NCI-H460 (cell line): ENCODE measurements at regions not wholly inside any gene's neighbourhood (a gene's known extent, or its start where the extent isn't known, plus 50 kb on each side); places are given as distances from the start of the nearest gene placed in this dataset.

Experiments
- small RNA-seq, 2 experiments: library from RNA; depleted of rRNA; stranded (forward); fragments of <200 nt; gene quantifications; one replicate each; pipeline ENCODE3, GENCODE V24; 2014

Small RNA genes in the stretch of these regions (small RNA-seq; reads per million reads assigned to genes)
- 0 reads per million in 2 experiments for gene AC092580.3
- gene RNU6ATAC37P = 0 reads per million in 2 experiments
- 0 reads per million in 2 experiments for gene SNRPEP5
